Fibroblast of pulmonary artery (primary cell): ENCODE measurements at regions not wholly inside any gene's neighbourhood (a gene's known extent, or its start where the extent isn't known, plus 50 kb on each side); places are given as distances from the start of the nearest gene placed in this dataset.
"Not testable (repeated sequence)": the region's sequence is repeated elsewhere in the genome, so short reads cannot be mapped to it uniquely, and the experiment has no call there.

Source experiments
- DNase-seq: peaks from one replicate; pipeline ENCODE4 v3.0.0-alpha.2; 2010; ENCODE audit warnings: low read depth
- H3K4me3 ChIP-seq: replicated peaks from 2 replicates; pipeline ENCODE4 v1.5.1; 2011; ENCODE audit warnings: low read depth, mild to moderate bottlenecking, control low read depth, low read length, moderate library complexity
- TF ChIP-seq, protein P1 (sequence below): IDR thresholded peaks from 2 replicates; pipeline ENCODE4 v1.5.1; 2011; ENCODE audit warnings: mild to moderate bottlenecking, control low read depth, low read length, inconsistent platforms; ENCODE audit errors: missing control alignments

DNA sequence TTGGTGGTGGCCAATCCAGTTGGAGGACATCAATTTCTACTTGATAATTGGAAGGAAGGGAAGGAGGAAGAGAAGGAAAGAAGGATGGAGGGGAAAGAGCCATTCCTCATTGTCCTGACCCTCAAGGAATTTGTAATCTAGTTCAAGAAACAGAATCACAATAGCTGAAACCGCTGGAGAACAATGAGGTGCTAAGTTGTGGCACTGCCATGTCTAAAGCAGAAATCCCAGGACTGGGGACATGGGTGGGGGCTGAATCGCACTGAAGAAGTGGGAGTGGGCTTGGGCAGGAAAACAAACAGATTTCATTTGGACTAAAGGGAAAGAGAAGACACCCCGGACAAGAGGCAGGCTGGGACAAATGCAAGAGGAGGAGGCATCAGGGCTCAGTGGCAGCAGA, 183.6 kb downstream of the UACA start:
- TF ChIP-seq, protein P1, sequence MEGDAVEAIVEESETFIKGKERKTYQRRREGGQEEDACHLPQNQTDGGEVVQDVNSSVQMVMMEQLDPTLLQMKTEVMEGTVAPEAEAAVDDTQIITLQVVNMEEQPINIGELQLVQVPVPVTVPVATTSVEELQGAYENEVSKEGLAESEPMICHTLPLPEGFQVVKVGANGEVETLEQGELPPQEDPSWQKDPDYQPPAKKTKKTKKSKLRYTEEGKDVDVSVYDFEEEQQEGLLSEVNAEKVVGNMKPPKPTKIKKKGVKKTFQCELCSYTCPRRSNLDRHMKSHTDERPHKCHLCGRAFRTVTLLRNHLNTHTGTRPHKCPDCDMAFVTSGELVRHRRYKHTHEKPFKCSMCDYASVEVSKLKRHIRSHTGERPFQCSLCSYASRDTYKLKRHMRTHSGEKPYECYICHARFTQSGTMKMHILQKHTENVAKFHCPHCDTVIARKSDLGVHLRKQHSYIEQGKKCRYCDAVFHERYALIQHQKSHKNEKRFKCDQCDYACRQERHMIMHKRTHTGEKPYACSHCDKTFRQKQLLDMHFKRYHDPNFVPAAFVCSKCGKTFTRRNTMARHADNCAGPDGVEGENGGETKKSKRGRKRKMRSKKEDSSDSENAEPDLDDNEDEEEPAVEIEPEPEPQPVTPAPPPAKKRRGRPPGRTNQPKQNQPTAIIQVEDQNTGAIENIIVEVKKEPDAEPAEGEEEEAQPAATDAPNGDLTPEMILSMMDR, result no peak
- no peak overlapping the region for H3K4me3 ChIP-seq
- DNase-seq, result no peak

DNA sequence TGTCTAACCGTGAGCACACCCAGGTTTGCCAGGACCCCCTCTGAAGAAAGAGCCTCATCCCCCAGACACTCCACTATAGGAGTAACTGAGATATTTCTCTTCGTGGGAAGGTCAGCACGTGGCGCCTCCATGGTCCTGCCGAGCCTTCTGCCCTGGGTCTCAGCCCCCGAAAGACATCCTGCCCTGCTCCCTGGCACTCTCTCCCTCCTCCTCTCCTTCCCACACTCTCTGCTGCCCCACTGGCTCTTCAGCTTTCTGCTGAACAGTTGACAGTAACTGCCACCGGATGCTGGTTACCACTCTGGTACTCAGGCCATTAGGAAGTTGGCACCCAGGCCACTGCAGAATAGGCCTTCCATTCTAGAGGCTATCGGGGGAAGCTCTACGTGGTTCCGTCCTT, 185.2 kb downstream of the UACA start:
- TF ChIP-seq, protein P1, result no peak
- H3K4me3 ChIP-seq, result no peak overlapping the region
- DNase-seq, result no peak

DNA sequence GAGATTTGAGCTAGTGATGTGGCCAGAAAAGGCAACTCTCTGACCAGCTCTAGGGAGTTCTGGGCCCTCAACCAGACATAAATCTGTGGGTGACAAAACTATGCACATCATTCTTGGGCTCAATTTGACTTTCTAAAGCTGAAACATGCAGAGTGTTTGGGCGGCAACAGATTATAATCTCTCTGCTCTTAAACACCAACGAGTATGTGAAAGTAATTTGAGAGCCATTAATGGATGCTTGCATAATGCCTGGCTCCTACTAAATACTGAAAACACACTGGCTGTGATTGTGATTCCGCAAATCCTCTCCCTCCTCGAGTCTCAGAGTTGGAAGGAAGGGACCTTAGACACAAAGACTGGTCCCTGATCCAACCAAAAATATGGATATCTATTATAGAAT, 186.7 kb downstream of the UACA start:
- TF ChIP-seq, protein P1, result no peak
- DNase-seq, result no peak
- H3K4me3 ChIP-seq, result no peak overlapping the region

DNA sequence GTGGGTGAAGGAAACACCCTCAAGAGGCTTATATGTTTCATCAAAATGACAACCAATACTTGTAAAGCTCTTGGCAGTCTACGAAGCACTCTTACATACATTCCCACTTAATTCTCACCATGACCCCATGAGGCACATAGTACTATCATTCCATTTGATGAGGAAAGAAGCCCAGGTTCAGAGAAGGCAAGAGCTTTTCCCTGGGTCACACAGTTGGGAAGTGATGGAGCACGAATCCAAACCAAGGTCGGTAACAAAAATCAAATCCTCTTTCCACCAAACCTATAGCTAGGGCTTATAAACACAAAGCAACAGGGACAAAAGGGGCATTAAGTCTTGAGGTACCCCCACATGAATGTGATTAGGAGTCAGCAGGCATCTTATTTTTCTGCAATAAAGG, 187.1 kb downstream of the UACA start:
- DNase-seq, result no peak
- TF ChIP-seq, protein P1, result no peak
- H3K4me3 ChIP-seq, result no peak overlapping the region

DNA sequence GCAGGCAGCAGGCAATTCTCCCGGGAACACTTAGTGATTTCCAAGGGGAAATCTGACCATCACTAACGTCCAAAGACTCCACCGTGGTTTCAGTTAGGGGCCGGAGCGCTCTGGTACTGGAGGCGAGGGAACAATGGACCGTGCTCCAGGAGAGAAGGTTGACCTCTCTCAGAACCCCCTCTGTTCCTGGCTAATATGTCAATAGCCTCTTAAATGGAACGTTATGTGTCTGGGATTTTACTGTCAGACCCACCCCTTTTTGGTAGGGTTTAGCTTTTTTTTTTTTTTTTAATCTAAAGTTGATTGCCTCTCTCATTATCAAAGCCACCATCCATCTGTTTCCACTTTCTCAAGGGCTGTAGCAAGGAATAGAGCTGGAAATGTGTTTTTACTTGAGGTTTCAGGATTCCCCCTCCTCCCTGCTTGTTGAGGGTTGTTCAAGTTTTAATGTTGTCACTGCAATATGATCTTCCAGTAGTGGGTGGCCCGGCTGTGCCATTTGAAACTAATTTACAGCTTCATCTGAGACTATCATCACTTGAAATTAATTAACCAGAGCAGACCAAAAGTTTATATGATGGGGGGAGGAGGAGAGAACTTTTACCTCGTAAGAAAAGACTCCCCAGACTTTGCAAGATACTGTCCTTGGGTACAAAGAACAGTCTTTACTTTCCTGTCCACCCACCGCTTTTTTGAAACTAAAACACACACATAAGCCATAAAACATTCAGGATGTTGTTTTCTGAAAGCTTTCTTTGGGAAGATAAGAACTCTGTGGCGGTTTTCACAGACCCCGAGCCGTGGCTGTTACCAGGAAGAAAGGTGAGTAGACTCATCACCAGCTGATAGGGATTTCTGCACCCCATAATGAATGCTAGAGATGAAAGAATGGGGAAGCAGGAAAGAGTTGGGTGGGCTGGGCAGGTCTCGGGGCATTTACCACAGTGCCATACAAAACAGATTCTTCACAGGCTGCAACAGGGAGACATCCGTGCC, 187.8 kb downstream of the UACA start:
- no peak for DNase-seq

DNA sequence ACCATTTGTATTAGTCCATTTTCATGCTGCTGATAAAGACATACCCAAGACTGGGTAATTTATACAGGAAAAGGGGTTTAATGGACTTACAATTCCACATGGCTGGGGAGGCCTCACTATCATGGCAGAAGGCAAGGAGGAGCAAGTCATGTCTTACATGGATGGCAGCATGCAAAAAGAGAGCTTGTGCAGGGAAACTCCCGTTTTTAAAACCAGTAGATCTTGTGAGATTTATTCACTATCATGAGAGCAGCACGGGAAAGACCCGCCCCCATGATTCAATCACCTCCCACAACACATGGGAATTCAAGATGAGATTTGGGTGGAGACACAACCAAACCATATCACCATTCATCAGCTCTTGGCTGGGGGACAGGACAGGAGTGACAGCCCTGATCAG, 189.0 kb downstream of the UACA start:
- not testable (repeated sequence) for H3K4me3 ChIP-seq, DNase-seq

More for the DNA sequence above, 187.8 kb downstream of the UACA start:
- H3K4me3 ChIP-seq, result no peak overlapping the region
- TF ChIP-seq, protein P1, result no peak

DNA sequence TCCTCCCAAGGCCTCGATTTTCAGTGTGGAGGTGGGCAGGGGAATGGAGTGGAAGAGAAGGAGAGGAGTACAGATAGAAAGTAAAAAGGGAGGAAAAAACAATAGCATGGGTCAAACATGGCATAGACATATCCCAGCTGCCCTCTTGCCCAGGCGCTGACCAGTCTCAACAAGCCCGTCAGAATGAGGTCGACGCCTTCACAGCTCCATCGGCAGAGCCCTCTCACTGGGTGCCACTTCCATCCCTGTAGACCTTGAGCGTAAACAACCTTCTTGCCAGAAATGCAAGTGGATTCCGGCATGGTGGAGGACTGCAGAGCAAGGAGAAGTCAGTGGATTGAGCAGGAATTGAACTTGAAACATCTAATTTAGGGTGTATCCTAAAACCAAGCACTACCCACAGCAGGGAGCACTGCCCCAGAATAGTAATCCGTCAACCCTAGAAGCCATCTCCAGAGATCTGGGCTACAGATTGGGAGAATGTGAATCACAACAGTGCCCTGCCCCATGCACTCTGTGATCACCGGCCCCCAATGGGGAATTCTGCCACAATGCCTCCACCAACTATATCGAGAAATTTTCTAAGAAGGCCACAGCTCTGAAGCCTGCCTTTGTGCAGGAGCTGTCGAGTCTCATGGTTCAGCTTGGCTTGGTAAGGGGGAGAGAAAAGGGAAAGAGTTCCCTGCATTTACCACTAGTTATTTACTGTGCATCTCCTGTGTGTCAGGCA, 190.1 kb downstream of the UACA start:
- DNase-seq, result no peak

More for the DNA sequence above, 190.1 kb downstream of the UACA start:
- TF ChIP-seq, protein P1, result no peak
- no peak overlapping the region for H3K4me3 ChIP-seq
